ENCODE measurements at regions not wholly inside any gene's neighbourhood (a gene's known extent, or its start where the extent isn't known, plus 50 kb on each side); places are given as distances from the start of the nearest gene placed in this dataset.

DNA sequence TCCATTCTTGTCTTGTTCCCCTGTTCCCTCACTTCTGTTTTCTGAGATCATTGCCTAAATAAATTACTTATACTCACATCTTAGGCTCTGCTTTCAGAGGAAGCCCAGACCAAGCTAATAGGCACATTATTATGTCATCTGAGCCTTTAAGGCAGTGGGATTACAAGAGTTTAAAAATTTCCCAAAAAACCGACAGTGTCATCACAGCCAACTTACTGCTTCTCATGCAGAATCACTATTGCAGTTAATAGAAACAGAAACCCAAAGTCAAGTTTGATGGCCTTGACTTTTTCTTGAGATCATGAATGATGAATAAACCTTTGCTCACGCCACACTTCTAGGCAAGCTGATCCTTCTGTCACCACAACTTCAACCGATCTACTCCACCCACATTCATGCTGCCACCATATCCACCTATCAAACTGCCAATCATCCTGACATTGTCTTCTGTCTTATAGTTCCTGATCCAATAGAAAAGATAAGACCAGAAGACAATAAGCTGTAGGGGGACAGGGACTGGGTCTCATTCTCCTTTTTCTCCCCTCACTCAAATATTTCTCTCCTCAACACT, 142.7 kb upstream of the CREB1 start:
- TF ChIP-seq, protein P1, sequence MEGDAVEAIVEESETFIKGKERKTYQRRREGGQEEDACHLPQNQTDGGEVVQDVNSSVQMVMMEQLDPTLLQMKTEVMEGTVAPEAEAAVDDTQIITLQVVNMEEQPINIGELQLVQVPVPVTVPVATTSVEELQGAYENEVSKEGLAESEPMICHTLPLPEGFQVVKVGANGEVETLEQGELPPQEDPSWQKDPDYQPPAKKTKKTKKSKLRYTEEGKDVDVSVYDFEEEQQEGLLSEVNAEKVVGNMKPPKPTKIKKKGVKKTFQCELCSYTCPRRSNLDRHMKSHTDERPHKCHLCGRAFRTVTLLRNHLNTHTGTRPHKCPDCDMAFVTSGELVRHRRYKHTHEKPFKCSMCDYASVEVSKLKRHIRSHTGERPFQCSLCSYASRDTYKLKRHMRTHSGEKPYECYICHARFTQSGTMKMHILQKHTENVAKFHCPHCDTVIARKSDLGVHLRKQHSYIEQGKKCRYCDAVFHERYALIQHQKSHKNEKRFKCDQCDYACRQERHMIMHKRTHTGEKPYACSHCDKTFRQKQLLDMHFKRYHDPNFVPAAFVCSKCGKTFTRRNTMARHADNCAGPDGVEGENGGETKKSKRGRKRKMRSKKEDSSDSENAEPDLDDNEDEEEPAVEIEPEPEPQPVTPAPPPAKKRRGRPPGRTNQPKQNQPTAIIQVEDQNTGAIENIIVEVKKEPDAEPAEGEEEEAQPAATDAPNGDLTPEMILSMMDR (IDR thresholded peaks at IDR 0.05 in 2 of 3, conservative IDR thresholded peaks at IDR 0.05 in 1 of 3; ENCODE audit: control insufficient read depth in 2 of 3, extremely low read depth in 1 of 3, insufficient read depth in 1 of 3, low read depth in 3 of 3, low read length in 3 of 3) = no peak
- TF ChIP-seq POLR2A (IDR thresholded peaks at IDR 0.05; ENCODE audit: low read depth, low read length) (no peak), NR2C2 (IDR thresholded peaks at IDR 0.05; ENCODE audit: borderline replicate concordance, control insufficient read depth, insufficient read length, low read depth) (no peak), EZH2 (IDR thresholded peaks at IDR 0.05; ENCODE audit: borderline replicate concordance, control insufficient read depth, low read depth, low read length) (no peak), TARDBP (IDR thresholded peaks at IDR 0.05; ENCODE audit: borderline replicate concordance) (no peak), SUZ12 (IDR thresholded peaks at IDR 0.05; ENCODE audit: unreplicated experiment) (no peak)
- TF ChIP-seq, protein P2, sequence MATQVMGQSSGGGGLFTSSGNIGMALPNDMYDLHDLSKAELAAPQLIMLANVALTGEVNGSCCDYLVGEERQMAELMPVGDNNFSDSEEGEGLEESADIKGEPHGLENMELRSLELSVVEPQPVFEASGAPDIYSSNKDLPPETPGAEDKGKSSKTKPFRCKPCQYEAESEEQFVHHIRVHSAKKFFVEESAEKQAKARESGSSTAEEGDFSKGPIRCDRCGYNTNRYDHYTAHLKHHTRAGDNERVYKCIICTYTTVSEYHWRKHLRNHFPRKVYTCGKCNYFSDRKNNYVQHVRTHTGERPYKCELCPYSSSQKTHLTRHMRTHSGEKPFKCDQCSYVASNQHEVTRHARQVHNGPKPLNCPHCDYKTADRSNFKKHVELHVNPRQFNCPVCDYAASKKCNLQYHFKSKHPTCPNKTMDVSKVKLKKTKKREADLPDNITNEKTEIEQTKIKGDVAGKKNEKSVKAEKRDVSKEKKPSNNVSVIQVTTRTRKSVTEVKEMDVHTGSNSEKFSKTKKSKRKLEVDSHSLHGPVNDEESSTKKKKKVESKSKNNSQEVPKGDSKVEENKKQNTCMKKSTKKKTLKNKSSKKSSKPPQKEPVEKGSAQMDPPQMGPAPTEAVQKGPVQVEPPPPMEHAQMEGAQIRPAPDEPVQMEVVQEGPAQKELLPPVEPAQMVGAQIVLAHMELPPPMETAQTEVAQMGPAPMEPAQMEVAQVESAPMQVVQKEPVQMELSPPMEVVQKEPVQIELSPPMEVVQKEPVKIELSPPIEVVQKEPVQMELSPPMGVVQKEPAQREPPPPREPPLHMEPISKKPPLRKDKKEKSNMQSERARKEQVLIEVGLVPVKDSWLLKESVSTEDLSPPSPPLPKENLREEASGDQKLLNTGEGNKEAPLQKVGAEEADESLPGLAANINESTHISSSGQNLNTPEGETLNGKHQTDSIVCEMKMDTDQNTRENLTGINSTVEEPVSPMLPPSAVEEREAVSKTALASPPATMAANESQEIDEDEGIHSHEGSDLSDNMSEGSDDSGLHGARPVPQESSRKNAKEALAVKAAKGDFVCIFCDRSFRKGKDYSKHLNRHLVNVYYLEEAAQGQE (IDR thresholded peaks at IDR 0.05; ENCODE audit: low read depth, low read length) = no peak

All from GM12878 (cell line).